Cardiac muscle cell (in vitro differentiated cells and primary cell): ENCODE measurements at regions not wholly inside any gene's neighbourhood (a gene's known extent, or its start where the extent isn't known, plus 50 kb on each side); places are given as distances from the start of the nearest gene placed in this dataset.
A peak's percentile ranks its signal among the peaks of the same experiment; 100 is the strongest.

Source experiments
- DNase-seq, 2 donors: peaks; one replicate each; pipeline versions ENCODE4 v3.0.0 to v3.0.0-alpha.2; 2010 to 2017; ENCODE audit warnings: low read depth in 1 of 2, low spot score in 1 of 2
- H3K27ac ChIP-seq: fragments of 200-600 bp; sonication (generic); 2 replicates; pipeline ENCODE4 v1.5.1; 2016
- H3K27me3 ChIP-seq: fragments of 200-600 bp; sonication (generic); 2 replicates; pipeline ENCODE4 v1.6.0; 2016; ENCODE audit warnings: control low read depth
- H3K36me3 ChIP-seq: fragments of 200-600 bp; sonication (generic); 2 replicates; pipeline ENCODE4 v1.5.1; 2016; ENCODE audit warnings: control low read depth
- H3K4me1 ChIP-seq: fragments of 200-600 bp; sonication (generic); 2 replicates; pipeline ENCODE4 v1.8.1; 2017; ENCODE audit warnings: low read depth, mild to moderate bottlenecking, mixed run types
- H3K4me3 ChIP-seq: fragments of 200-600 bp; sonication (generic); 2 replicates; pipeline ENCODE4 v1.5.1; 2016; ENCODE audit warnings: mild to moderate bottlenecking
- H3K9me3 ChIP-seq: fragments of 200-600 bp; sonication (generic); 2 replicates; pipeline ENCODE4 v1.5.1; 2017; ENCODE audit warnings: low read depth, mild to moderate bottlenecking, control low read depth
- CTCF ChIP-seq: IDR thresholded peaks from 2 replicates; pipeline ENCODE4 v1.5.1; 2012; ENCODE audit warnings: low read depth, mild to moderate bottlenecking, low read length

GRCh38 chr5:159447116-159447515 is 116.8 kb upstream of the IL12B start:
- no peak for DNase-seq
- no peak for TF ChIP-seq CTCF
- H3K27ac ChIP-seq, result no peak overlapping the region

GRCh38 chr5:159448841-159449407 is 118.6 kb upstream of the IL12B start:
- TF ChIP-seq CTCF, result no peak
- Histone ChIP-seq H3K9me3 (no peaks in the 10 kb centered on the region), H3K4me3 (no peak overlapping the region), H3K4me1 (peaks cover 7% of the 10 kb centered on the region), H3K27ac (no peak overlapping the region), H3K36me3 (no peaks in the 10 kb centered on the region), H3K27me3 (no peaks in the 10 kb centered on the region)
- DNase-seq, result no peak

More at GRCh38 chr5:159447116-159447515, 116.8 kb upstream of the IL12B start:
- no peaks in the 10 kb centered on the region for H3K27me3 ChIP-seq
- peaks cover 13% of the 10 kb centered on the region for H3K4me1 ChIP-seq
- H3K36me3 ChIP-seq, result no peaks in the 10 kb centered on the region
- H3K4me3 ChIP-seq, result no peak overlapping the region
- H3K9me3 ChIP-seq, result no peaks in the 10 kb centered on the region

GRCh38 chr5:159449925-159450324 is 119.6 kb upstream of the IL12B start:
- Histone ChIP-seq H3K4me1 (peaks cover 7% of the 10 kb centered on the region), H3K36me3 (no peaks in the 10 kb centered on the region), H3K4me3 (no peak overlapping the region), H3K9me3 (no peaks in the 10 kb centered on the region), H3K27ac (no peak overlapping the region), H3K27me3 (no peaks in the 10 kb centered on the region)
- no peak for TF ChIP-seq CTCF
- DNase-seq, result peak in 1 of 2 donors; percentile 7

- peaks cover 7% of the 10 kb centered on the region for H3K4me1 ChIP-seq
- no peak for TF ChIP-seq CTCF
- no peak overlapping the region for H3K4me3 ChIP-seq
- H3K27me3 ChIP-seq, result no peaks in the 10 kb centered on the region
- DNase-seq, result no peak
- no peaks in the 10 kb centered on the region for H3K9me3 ChIP-seq
- H3K36me3 ChIP-seq, result no peaks in the 10 kb centered on the region
- no peak overlapping the region for H3K27ac ChIP-seq
These were observed 120.1 kb upstream of the IL12B start for GRCh38 chr5:159450417-159450816.

- no peak for TF ChIP-seq CTCF
- peak; percentile 28 to 96 for DNase-seq
- H3K4me1 ChIP-seq, result peaks cover 7% of the 10 kb centered on the region
- no peak overlapping the region for H3K27ac ChIP-seq
- H3K27me3 ChIP-seq, result no peaks in the 10 kb centered on the region
- no peak overlapping the region for H3K4me3 ChIP-seq
- H3K9me3 ChIP-seq, result no peaks in the 10 kb centered on the region
- H3K36me3 ChIP-seq, result no peaks in the 10 kb centered on the region
These were observed 121.1 kb upstream of the IL12B start for GRCh38 chr5:159451197-159452052.
